Osteoblast (primary cell): ENCODE measurements at regions not wholly inside any gene's neighbourhood (a gene's known extent, or its start where the extent isn't known, plus 50 kb on each side); places are given as distances from the start of the nearest gene placed in this dataset.
"Not testable (repeated sequence)": the region's sequence is repeated elsewhere in the genome, so short reads cannot be mapped to it uniquely, and the experiment has no call there.

ENCODE experiments used
- DNase-seq: peaks from one replicate; pipeline ENCODE4 v3.0.0; 2011; ENCODE audit warnings: low spot score, mixed read lengths; ENCODE audit not compliant: insufficient read length; ENCODE audit errors: missing footprints
- H2AFZ ChIP-seq: 2 replicates; pipeline ENCODE4 v1.6.0; 2011; ENCODE audit warnings: mild to moderate bottlenecking, low read length
- H3K27ac ChIP-seq: 2 replicates; pipeline ENCODE4 v1.5.1; 2011; ENCODE audit warnings: mild to moderate bottlenecking, low read depth, low read length, moderate library complexity
- H3K27me3 ChIP-seq: 2 replicates; pipeline ENCODE4 v1.6.0; 2012; ENCODE audit warnings: mild to moderate bottlenecking, control low read depth, inconsistent platforms, low read length, moderate library complexity; ENCODE audit not compliant: insufficient read depth
- H3K36me3 ChIP-seq: 2 replicates; pipeline ENCODE4 v1.5.1; 2011; ENCODE audit warnings: mild to moderate bottlenecking, low read length, control low read depth, moderate library complexity; ENCODE audit not compliant: insufficient read depth
- H3K4me1 ChIP-seq: 2 replicates; pipeline ENCODE4 v1.5.1; 2011; ENCODE audit warnings: mild to moderate bottlenecking, low read length, control low read depth, moderate library complexity; ENCODE audit not compliant: insufficient read depth
- H3K4me2 ChIP-seq: 2 replicates; pipeline ENCODE4 v1.6.0; 2011; ENCODE audit warnings: mild to moderate bottlenecking, low read length; ENCODE audit not compliant: insufficient read depth
- H3K4me3 ChIP-seq: fragments of 200-600 bp; sonication (generic); 3 replicates; pipeline ENCODE4 v1.5.1; 2012; ENCODE audit warnings: mild to moderate bottlenecking, low read length, inconsistent platforms; ENCODE audit not compliant: insufficient read depth
- H3K79me2 ChIP-seq: 2 replicates; pipeline ENCODE4 v1.6.0; 2012; ENCODE audit warnings: mild to moderate bottlenecking, low read length, control low read depth, inconsistent platforms; ENCODE audit not compliant: insufficient read depth
- H3K9me3 ChIP-seq: 2 replicates; pipeline ENCODE4 v1.5.1; 2011; ENCODE audit warnings: low read depth, low read length, control low read depth
- H4K20me1 ChIP-seq: 2 replicates; pipeline ENCODE4 v1.6.0; 2012; ENCODE audit warnings: mild to moderate bottlenecking, low read length, control low read depth; ENCODE audit not compliant: insufficient read depth
- TF ChIP-seq, protein P1 (sequence below): IDR thresholded peaks from 2 replicates; pipeline ENCODE4 v1.5.1; 2011; ENCODE audit warnings: mild to moderate bottlenecking, low read depth, low read length, moderate library complexity; ENCODE audit errors: extremely low read depth

DNA sequence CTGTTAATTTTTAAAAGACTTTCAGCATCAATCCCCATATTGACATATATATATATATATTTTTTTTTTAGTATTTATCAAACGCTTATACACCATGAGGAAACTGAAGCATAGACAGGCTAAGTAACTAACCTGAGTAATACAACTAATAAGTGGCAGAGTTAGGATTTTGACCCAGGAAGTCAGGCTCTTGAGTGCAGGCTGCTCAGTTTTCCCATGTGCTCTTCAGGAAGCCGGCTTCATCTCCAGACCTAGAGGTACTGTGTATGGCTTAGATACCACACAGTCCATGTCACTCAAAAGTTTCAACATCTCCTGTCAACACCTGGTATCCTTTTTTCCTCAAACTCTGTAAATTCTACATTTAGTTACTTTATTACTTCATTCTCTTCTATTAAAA is 841.7 kb upstream of the ACVR2A start:
- no peak for DNase-seq
- Histone ChIP-seq H3K27ac (no peak overlapping the region), H4K20me1 (no peaks in the 10 kb centered on the region), H3K27me3 (no peaks in the 10 kb centered on the region), H3K9me3 (no peaks in the 10 kb centered on the region), H3K4me2 (no peak overlapping the region), H3K4me3 (no peak overlapping the region), H2AFZ (no peak overlapping the region), H3K79me2 (no peaks in the 10 kb centered on the region), H3K4me1 (peaks cover 9% of the 10 kb centered on the region), H3K36me3 (no peaks in the 10 kb centered on the region)
- TF ChIP-seq, protein P1, sequence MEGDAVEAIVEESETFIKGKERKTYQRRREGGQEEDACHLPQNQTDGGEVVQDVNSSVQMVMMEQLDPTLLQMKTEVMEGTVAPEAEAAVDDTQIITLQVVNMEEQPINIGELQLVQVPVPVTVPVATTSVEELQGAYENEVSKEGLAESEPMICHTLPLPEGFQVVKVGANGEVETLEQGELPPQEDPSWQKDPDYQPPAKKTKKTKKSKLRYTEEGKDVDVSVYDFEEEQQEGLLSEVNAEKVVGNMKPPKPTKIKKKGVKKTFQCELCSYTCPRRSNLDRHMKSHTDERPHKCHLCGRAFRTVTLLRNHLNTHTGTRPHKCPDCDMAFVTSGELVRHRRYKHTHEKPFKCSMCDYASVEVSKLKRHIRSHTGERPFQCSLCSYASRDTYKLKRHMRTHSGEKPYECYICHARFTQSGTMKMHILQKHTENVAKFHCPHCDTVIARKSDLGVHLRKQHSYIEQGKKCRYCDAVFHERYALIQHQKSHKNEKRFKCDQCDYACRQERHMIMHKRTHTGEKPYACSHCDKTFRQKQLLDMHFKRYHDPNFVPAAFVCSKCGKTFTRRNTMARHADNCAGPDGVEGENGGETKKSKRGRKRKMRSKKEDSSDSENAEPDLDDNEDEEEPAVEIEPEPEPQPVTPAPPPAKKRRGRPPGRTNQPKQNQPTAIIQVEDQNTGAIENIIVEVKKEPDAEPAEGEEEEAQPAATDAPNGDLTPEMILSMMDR = no peak

DNA sequence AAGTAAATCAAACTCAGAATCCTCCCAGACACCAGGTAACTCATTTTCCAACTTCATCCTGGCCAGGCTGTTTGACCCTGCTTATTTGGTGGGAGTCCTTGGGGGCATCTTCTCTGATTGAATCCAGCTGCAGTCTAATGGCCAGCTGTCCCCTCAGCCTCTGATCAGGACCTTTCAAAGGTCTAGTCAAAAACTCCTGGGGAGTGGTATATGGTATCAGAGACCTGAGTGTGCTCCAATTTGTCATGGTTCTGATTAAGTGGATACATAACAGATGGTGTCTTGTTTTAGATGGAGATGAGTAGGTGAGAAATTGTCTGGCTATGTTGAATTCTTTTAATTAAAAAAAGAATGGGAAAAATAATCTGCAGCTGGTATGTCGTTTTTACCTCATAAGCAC is 842.6 kb upstream of the ACVR2A start:
- H3K79me2 ChIP-seq = no peaks in the 10 kb centered on the region
- H2AFZ ChIP-seq = no peak overlapping the region
- no peak overlapping the region for H3K27ac ChIP-seq
- no peaks in the 10 kb centered on the region for H3K27me3 ChIP-seq
- H4K20me1 ChIP-seq = no peaks in the 10 kb centered on the region
- H3K4me1 ChIP-seq = peaks cover 8% of the 10 kb centered on the region
- TF ChIP-seq, protein P1 = no peak
- H3K9me3 ChIP-seq = no peaks in the 10 kb centered on the region
- H3K4me3 ChIP-seq = no peak overlapping the region
- H3K36me3 ChIP-seq = no peaks in the 10 kb centered on the region
- H3K4me2 ChIP-seq = no peak overlapping the region
- no peak for DNase-seq

DNA sequence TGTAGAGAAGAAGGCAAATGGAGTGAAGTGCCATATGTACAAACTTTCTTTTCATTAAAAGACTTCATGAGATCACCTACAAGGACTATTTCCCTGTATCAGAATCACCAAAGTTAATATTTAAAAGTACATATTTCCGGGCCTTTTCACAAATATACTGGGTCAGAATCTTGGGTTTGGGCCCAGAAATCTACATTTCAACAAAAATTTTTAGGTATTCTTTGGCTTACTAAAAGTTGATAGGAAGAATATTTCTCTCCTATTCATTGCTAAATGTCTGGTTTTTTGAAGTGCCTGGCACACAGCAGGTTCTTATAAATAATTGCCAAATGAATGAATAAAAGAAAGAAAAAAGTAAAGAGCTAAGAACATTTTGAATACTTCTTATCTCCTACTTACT is 843.8 kb upstream of the ACVR2A start:
- Histone ChIP-seq H3K9me3 (no peaks in the 10 kb centered on the region), H3K79me2 (no peaks in the 10 kb centered on the region), H3K36me3 (no peaks in the 10 kb centered on the region), H3K27ac (no peak overlapping the region), H3K4me3 (no peak overlapping the region), H3K4me2 (no peak overlapping the region), H3K27me3 (no peaks in the 10 kb centered on the region), H3K4me1 (no peaks in the 10 kb centered on the region), H2AFZ (no peak overlapping the region), H4K20me1 (no peaks in the 10 kb centered on the region)
- TF ChIP-seq, protein P1 = no peak
- no peak for DNase-seq

DNA sequence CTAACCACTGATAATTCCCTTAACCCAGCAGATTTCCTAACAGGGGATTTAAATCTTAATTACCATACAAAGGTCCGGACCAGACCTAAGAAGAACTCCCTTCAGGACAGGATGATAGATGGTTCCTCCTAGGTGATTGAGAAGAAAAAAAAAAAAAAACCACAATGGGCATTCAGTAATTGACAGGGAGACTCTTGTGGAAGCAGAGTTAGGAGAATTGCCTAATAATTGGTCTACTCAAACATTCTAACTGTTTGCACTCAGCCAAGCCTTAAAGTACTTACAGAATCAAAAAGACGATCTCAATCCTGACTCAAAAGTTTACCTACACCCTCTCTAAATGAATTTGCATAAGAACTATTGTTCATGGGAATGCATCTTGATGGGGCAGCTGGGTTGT is 844.7 kb upstream of the ACVR2A start:
- not testable (repeated sequence) for H3K27ac ChIP-seq, H2AFZ ChIP-seq, H3K4me1 ChIP-seq, DNase-seq, H3K9me3 ChIP-seq, H4K20me1 ChIP-seq, H3K4me2 ChIP-seq, H3K79me2 ChIP-seq, H3K4me3 ChIP-seq, H3K27me3 ChIP-seq, H3K36me3 ChIP-seq

DNA sequence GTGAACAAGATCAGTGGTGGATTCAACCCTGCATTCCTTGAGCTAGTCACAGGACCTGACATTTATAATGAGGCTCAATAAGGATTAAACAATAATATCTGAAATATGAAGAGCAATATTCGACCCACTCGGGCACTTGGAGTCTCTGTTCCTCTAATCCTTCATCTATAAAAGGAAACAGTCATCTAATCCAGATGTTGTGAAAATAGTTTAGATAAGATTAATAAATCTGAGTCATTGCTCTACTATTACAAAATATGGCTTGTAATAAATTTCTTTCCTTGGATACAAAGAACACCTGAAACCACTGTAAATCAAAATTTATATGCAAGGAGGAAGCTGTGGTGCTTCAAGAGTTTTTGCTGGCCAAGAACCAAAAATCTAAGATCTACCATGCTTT is 846.9 kb upstream of the ACVR2A start:
- no peaks in the 10 kb centered on the region for H3K79me2 ChIP-seq
- H3K36me3 ChIP-seq = no peaks in the 10 kb centered on the region
- no peaks in the 10 kb centered on the region for H3K27me3 ChIP-seq
- no peaks in the 10 kb centered on the region for H3K9me3 ChIP-seq
- TF ChIP-seq, protein P1 = no peak
- H3K4me1 ChIP-seq = no peaks in the 10 kb centered on the region
- H3K4me3 ChIP-seq = no peak overlapping the region
- no peaks in the 10 kb centered on the region for H4K20me1 ChIP-seq
- no peak for DNase-seq
- H3K27ac ChIP-seq = no peak overlapping the region
- no peak overlapping the region for H2AFZ ChIP-seq
- H3K4me2 ChIP-seq = no peak overlapping the region
